ENCODE measurements at regions not wholly inside any gene's neighbourhood (a gene's known extent, or its start where the extent isn't known, plus 50 kb on each side); places are given as distances from the start of the nearest gene placed in this dataset.

- ATAC-seq (no peak), DNase-seq (no peak)
- H3K36me3 Mint-ChIP-seq = no peaks in the 10 kb centered on the region
- no peaks in the 10 kb centered on the region for H3K27me3 Mint-ChIP-seq
- H3K27ac Mint-ChIP-seq = no peak overlapping the region
- CTCF ChIA-PET = no interaction called here
- no peak overlapping the region for H3K4me3 Mint-ChIP-seq
- H3K9me3 Mint-ChIP-seq (ENCODE audit: low read depth) = no peaks in the 10 kb centered on the region
- H3K4me1 Mint-ChIP-seq = no peaks in the 10 kb centered on the region
These were observed 75.7 kb downstream of the F11 start for GRCh38 chr4:186341655-186342054.
